ENCODE measurements at regions not wholly inside any gene's neighbourhood (a gene's known extent, or its start where the extent isn't known, plus 50 kb on each side); places are given as distances from the start of the nearest gene placed in this dataset.

DNA sequence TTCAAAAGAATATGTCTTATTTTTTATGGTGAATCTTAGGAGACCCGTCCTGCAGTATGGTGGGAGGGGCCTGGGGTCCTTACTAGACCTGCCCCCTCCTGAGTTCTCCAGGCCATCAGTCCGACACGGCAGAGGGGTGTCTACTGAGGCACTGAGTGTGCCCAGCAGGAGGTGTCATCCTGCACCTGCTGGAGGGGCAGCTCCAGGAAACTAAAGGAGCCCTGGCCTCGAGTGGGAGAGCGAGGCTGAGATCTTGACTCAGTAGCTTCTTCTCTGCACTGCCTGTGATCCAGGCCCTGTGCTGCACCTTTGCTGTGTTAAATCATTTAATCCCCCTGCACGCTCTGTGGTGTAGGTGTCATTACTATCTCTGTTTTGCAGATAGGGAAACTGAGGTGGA is 587.7 kb downstream of the PTPRU start:
- no peak for DNase-seq

- no peak for DNase-seq
These were observed 587.2 kb downstream of the PTPRU start for GRCh38 chr1:29823561-29823960.

DNA sequence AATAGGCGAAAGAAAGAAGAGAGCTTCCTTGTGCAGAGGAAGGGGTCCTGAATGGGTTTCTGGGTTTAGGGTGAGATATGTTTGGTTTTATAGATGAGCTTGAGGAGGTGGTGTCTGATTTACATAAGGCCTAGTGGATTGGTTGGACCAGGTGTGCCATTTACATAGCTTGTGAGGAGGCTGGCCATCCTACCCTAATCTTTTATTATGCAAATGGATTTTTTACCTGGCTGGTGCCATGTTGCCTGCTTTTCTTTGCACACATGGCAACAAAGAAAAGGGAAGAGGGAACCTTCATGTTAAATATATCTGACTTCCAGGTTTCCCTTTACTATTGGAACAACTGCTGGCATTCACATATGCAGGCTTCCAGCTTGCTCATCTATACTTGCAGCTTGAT is 585.3 kb downstream of the PTPRU start:
- DNase-seq, result no peak

DNA sequence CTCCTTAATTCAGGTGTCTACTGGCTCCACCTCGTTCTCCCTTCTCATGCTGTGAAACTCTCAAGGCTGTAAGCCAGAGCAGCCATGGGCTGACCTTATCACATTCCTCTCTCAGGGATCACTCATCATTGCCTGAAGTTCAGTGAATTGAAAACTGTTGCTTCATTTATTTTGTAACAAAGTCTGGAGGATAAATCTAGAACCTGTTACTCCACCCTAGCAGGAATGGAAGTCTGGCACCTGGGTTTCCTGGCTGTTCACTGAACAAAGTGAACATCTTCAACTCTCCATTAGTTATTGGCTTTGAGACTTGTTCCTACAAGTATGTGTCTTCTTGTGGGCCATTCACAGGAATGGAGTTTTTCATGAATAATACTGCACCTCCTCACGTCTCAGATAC is 584.1 kb downstream of the PTPRU start:
- DNase-seq, result no peak

DNA sequence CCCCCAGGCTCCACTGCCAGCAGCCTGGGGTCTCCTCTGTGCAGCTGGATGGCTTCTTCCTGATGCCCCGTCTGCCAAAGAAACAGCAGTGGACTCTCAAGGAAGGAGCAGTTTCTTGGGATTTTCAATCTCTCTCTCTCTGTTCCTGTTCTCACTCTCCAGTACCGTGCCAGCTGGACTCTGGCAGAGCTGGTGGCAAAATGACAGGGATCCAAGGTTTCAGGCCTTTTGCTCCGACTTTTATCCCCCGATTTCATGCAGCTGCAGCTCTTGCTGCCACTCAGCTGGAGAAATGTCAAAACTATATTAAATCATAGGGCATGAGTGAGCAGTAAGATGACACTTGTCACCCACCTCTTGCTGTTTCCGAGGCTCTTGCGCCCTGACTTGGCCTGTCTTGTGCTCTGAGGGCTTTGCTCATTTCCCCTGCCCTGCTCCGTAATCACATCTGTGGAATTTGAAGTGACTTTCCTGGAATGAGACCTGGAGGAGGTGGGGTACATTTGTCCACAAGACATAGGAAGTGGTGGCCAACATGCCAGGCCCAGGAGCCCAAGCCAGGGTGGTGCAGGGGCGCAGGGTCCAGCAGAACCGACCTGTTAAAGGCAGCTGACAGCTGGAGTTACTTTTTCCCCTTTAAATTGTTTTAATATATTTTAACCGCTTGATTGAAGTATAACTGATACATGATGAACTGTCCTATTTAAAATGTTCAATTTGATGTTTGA is 576.2 kb downstream of the PTPRU start:
- no peak for DNase-seq

DNA sequence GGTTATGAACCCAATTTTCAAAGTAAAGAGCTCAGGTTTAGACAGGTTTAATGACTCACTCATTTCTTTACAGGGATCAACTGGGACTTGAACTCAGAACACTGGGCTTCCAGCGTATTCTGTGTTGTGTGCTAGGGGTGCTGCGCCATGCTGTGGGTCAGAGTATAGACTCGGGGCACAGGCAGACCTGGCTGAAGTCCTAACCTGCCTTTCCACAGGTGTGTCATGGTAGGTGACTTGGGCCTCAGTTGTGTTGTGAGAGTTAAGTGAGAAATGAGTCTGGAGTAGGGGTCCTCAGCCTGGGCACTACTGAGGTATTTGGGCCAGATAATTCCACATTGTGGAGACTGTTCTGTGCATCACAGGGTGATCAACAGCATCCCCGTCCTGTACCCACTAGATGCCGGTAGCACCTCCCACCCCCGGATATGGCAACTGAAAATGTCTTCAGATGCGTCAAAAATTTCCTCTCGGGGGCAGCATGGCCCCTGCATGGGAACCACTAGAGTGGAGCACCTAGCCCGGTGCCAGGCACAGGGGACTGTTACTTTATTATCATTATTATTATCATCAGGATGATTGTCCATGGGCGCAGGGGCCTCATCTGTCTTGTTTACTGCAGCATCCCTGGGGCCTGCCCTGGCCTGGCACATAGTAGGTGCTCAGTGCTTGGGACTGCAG is 575.5 kb downstream of the PTPRU start:
- no peak for DNase-seq

DNA sequence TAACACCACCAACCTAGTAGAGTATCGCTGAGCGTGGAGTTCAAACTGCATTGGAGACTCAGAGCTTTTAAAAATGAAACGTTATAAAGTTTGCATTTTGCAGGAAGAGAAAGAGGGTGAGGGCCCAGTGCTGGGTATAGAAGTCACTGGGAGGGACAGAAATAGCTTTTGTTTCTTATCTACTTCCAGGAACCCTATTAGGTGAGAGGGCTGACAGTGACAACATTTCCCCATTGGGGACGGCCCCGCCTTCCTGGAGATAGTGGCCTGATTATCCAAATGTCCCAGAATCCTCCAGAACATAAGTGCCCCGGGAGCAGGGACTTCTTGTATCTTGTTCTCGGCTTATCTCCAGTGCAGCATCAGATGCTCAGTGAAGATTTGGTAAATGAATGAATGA is 574.9 kb downstream of the PTPRU start:
- DNase-seq, result no peak

DNA sequence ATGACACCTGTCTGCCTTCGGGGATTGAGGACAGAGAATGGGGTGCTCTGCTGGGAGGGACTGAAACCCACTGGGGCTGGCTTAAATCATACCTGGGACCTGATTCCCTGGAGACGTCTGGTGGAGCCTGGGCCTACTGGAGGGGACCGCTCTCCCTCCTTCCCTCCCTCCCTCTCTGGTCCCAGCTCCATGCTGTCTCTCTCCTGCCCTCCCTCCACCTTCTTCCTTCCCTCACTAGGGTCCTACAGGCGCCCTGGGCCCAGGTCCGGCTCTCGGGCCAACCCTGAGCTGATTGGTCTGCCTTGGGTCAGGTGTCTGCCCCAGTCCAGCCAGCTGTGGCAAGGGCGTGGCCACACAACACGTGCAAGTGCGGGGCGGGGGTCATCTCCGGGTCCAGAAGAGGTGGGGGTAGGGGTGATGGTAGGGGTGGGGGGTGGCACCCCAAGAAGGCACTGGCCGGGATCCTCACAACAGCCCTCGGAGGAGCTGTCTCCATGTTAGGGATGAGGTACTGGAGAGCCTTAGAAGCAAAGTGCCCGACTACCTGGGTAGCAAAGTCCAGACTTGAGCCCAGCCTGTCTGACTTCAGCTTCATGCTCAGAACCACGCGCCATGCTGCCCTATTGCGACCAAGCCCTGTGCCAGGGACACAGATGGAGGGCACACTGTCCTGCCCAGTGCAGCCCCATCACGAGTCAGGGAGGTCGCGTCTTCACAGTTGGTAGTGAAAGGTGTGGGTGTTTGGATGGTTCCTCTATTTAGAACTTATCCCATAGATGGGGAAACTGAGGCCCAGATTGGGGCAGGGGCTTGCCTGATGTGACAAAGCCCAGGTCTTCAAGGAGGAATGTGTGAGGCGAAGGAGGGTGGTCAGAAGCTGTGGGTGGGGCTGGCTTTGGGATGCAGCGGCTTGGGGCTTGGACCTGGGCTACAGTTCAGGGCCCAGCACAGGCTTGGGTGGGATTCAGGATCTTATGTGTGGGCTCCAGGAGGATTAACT is 574.1 kb downstream of the PTPRU start:
- no peak for DNase-seq

DNA sequence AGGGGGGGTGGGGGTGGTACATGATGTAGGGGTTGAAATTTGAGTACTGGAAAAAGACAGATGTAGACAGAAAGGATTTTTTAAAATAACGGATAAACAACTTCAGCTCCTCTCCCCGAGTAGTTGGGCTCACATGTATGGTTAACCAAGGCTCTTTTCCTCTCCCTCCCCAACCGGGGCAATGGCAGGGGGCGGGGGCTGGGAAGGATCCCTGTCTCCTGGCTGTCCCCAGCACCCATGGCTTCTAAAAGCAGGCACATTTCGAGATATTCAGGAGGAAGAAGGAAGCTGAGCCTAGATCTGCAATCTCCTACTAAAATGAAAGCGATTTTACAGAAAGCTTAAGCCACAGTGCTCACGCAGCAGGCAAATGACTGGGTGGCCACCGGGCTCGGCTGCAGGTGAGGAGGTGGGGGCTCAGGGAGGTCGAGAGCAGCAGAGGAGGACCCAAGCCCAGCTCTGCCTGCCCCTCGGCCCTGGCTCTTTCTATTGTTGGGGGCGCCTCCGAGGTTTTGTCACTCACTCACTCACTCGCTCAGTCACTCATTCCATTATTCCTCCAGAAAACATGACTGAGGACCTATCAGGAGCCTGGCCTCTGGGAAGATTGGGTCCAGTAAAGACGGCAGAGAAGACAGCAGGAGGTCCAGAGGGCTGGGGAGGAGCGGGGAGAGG is 573.3 kb downstream of the PTPRU start:
- DNase-seq, result no peak

GRCh38 chr1:29808141-29808995 is 572.0 kb downstream of the PTPRU start:
- no peak for DNase-seq

GRCh38 chr1:29807689-29808088 is 571.4 kb downstream of the PTPRU start:
- no peak for DNase-seq

DNA sequence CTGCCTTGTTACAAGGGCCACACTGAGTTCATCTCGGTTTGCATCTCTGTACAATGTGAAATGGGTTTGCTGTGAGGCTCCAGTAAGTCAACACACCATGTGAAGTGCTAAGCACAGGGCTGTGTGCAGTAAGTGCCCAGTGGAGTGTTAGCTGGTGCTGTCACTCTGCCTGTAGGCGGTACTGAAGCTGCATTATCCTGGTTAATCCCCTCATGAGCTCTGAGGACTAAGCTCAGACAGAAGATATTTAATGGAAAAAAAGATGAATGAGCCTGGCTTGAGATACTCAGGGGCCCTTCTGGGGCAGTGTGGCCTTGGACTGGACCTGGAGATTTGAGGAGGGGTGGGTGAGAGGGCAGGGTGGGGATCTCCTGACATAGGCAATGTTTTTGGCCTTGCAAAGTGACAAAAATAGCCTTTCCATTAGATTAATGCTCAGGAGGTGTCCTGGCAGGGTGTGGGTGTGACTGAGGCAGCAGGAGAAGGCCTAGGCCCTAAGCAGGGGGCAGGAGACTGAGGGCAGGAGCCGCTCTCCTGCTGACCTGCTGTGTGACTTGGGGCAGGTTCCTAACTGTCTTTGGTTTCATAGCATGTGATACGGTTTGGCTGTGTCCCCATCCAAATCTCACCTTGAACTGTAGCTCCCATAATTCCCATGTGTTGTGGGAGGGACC is 570.5 kb downstream of the PTPRU start:
- no peak for DNase-seq

- DNase-seq, result no peak
These were observed 569.5 kb downstream of the PTPRU start for GRCh38 chr1:29805896-29806160.

GRCh38 chr1:29805122-29805895 is 569.0 kb downstream of the PTPRU start:
- DNase-seq, result no peak

- DNase-seq, result no peak
These were observed 568.0 kb downstream of the PTPRU start for GRCh38 chr1:29804181-29804899.

DNA sequence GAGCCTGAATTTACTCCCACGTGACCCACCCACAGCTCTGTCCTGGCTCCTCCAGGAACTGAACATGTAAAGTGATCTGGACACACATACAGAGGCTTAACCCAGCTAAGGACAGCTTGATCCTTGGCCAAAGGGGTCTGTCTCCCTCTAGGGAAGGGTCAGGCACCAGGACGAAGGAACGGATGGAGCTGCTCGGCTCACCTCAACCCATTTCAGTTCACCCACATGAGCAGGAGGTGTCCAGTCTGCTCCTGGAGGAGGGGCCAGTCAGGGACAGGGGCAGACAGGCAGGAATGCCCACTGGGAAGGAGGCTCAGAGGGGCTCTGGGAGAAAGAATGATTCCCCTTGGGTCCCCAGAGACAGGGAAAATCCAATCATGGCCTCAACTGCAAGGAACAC is 567.2 kb downstream of the PTPRU start:
- no peak for DNase-seq

GRCh38 chr1:29802181-29803068 is 566.1 kb downstream of the PTPRU start:
- no peak for DNase-seq

- no peak for DNase-seq
These were observed 565.2 kb downstream of the PTPRU start for GRCh38 chr1:29801561-29801973.

GRCh38 chr1:29801003-29801402 is 564.7 kb downstream of the PTPRU start:
- DNase-seq, result no peak

Data from activated T-cell treated with anti-CD3 and anti-CD28 coated beads, Interleukin-2, amount 50 U/mL, for 1 hour (primary cell).